Endothelial cell of umbilical vein (primary cell): ENCODE measurements at regions not wholly inside any gene's neighbourhood (a gene's known extent, or its start where the extent isn't known, plus 50 kb on each side); places are given as distances from the start of the nearest gene placed in this dataset.

Source experiments
- BruUV-seq: library from RNA; stranded (reverse); fragments of 400-500 nt; replicated peaks from 2 replicates; lab custom pipeline; 2021; lab: Mats Ljungman, UMichigan
- CTCF ChIA-PET: fragments of 300-600, 350-600 bp; sonication (Branson Sonifier 250); formaldehyde crosslinking; loops from one replicate; lab custom pipeline; 2021; ENCODE audit warnings: antibody characterized with exemption, inconsistent platforms; lab: Charles Lee
- POLR2A ChIA-PET: fragments of 300-600, 350-600 bp; sonication (Branson Sonifier 250); formaldehyde crosslinking; loops from one replicate; lab custom pipeline; 2021; ENCODE audit warnings: antibody characterized with exemption, inconsistent platforms; lab: Charles Lee
- DNase-seq: peaks from one replicate; pipeline ENCODE4 v3.0.0-alpha.2; 2011; ENCODE audit warnings: low read depth, low spot score
- FAIRE-seq: peaks from 2 replicates; lab custom pipeline; 2011; peaks lifted over from hg19 to GRCh38; lab: Jason Lieb, UNC
- H2AFZ ChIP-seq: 2 replicates; pipeline ENCODE4 v1.6.0; 2012; ENCODE audit warnings: low read depth, low read length, control low read depth, inconsistent platforms
- H3K27ac ChIP-seq: 2 replicates; pipeline ENCODE4 v1.5.1; 2011; ENCODE audit warnings: low read depth, mild to moderate bottlenecking, control low read depth, low read length, moderate library complexity; ENCODE audit not compliant: insufficient read depth
- H3K27me3 ChIP-seq, 2 experiments: 2 replicates each; pipeline versions ENCODE4 v1.6.0 to v1.6.1; 2011; ENCODE audit warnings: low read length in 2 of 2, mixed read lengths in 1 of 2; ENCODE audit not compliant: control insufficient read depth in 2 of 2, insufficient read depth in 2 of 2
- H3K36me3 ChIP-seq, 2 experiments: 2 replicates in 1 of 2; 3 replicates in 1 of 2; pipeline ENCODE4 v1.5.1; 2011; ENCODE audit warnings: low read length in 2 of 2, mild to moderate bottlenecking in 1 of 2, moderate library complexity in 1 of 2; ENCODE audit not compliant: control insufficient read depth in 2 of 2, insufficient read depth in 2 of 2; ENCODE audit errors: extremely low read depth in 1 of 2
- H3K4me1 ChIP-seq: 3 replicates; pipeline ENCODE4 v1.5.1; 2011; ENCODE audit warnings: mild to moderate bottlenecking, low read length; ENCODE audit not compliant: control insufficient read depth, insufficient read depth; ENCODE audit errors: extremely low read depth
- H3K4me2 ChIP-seq: 2 replicates; pipeline ENCODE4 v1.6.1; 2011; ENCODE audit warnings: low read length, control low read depth, mixed read lengths; ENCODE audit not compliant: insufficient read depth
- H3K4me3 ChIP-seq, 3 experiments: fragments of 200-600 bp in 1 of 3; sonication (generic), shearing (Covaris generic) in 1 of 3; replicated peaks in 1 of 3; 2 replicates each; pipeline ENCODE4 v1.5.1; 2011 to 2016; ENCODE audit warnings: control low read depth in 3 of 3, low read length in 3 of 3, mild to moderate bottlenecking in 2 of 3, inconsistent platforms in 1 of 3, low read depth in 1 of 3, moderate library complexity in 1 of 3; ENCODE audit not compliant: insufficient read depth in 1 of 3
- H3K79me2 ChIP-seq: 2 replicates; pipeline ENCODE4 v1.6.0; 2012; ENCODE audit warnings: low read length, inconsistent platforms; ENCODE audit not compliant: control insufficient read depth, insufficient read depth
- H3K9ac ChIP-seq: replicated peaks from 2 replicates; pipeline ENCODE3; 2011; ENCODE audit warnings: low read length, control low read depth; ENCODE audit not compliant: insufficient read depth; ENCODE audit errors: extremely low read depth
- H3K9me1 ChIP-seq: replicated peaks from 3 replicates; pipeline ENCODE4 v1.6.0; 2011; ENCODE audit warnings: mild to moderate bottlenecking, low read length; ENCODE audit not compliant: control insufficient read depth, insufficient read depth; ENCODE audit errors: extremely low read depth
- H3K9me3 ChIP-seq: replicated peaks from 2 replicates; pipeline ENCODE4 v1.5.1; 2012; ENCODE audit warnings: low read length, inconsistent platforms; ENCODE audit not compliant: control insufficient read depth, insufficient read depth
- H4K20me1 ChIP-seq: replicated peaks from 2 replicates; pipeline ENCODE3; 2011; ENCODE audit warnings: mild to moderate bottlenecking, low read length; ENCODE audit not compliant: control insufficient read depth, insufficient read depth; ENCODE audit errors: extremely low read depth
- EZH2 ChIP-seq: IDR thresholded peaks from 2 replicates; pipeline ENCODE4 v1.6.1; 2012; ENCODE audit warnings: borderline replicate concordance, low read depth, mild to moderate bottlenecking, moderate library complexity, low read length, inconsistent platforms; ENCODE audit not compliant: severe bottlenecking
- JUN ChIP-seq: IDR thresholded peaks from 2 replicates; pipeline ENCODE4 v1.6.1; 2011; ENCODE audit warnings: borderline replicate concordance, low read depth; ENCODE audit not compliant: insufficient read length, insufficient read depth
- POLR2A ChIP-seq: IDR thresholded peaks from 2 replicates; pipeline ENCODE4 v1.6.1; 2012; ENCODE audit warnings: low read depth, mild to moderate bottlenecking, control low read depth, low read length
- dilution Hi-C: fragments of 300-500 bp; cut with MboI; formaldehyde crosslinking; loops from one replicate; pipeline ENCODE4 v1.15.0; 2019; ENCODE audit warnings: low sequenced_read_pairs; ENCODE audit not compliant: extremely low pct_ligation_motif_present
- intact Hi-C: fragments of 100-400 bp; cut with micrococcal nuclease; formaldehyde crosslinking; loops from one replicate; pipeline ENCODE4 v1.10.0; 2022
- TF ChIP-seq, protein P1 (sequence below), 2 donors: IDR thresholded peaks; 1 replicate in 1 of 2; 2 replicates in 1 of 2; pipeline ENCODE4 v1.5.1; 2011; ENCODE audit warnings: low read length in 2 of 2, mild to moderate bottlenecking in 2 of 2, moderate library complexity in 2 of 2, control low read depth in 1 of 2, inconsistent platforms in 1 of 2, low read depth in 1 of 2; ENCODE audit not compliant: insufficient read depth in 1 of 2; ENCODE audit errors: extremely low read depth in 1 of 2

DNA sequence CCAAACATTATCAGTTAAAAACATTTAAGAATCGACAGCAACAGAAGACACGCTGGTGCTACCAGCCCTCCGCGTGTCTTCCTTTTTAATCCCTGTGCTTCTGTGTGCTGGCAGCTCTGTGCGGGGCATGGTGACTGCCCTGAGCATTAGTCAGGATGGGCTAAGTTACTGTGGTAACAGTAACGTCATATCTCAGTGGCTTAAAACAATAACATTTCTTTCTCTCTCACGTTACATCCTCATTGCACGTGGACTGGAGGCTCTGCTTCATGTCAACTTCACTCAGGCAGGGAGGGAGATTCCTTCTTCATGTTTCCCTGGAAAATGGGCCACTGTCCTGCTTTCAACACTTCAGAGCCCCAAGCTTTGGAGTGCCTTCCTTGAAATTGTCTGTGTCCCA, 378.5 kb downstream of the CCSER2 start:
- Histone ChIP-seq H3K79me2 (no peaks in the 10 kb centered on the region), H3K9me3 (no peaks in the 10 kb centered on the region), H3K27me3 (no peaks in the 10 kb centered on the region), H3K4me2 (no peak overlapping the region), H3K27ac (no peak overlapping the region), H3K4me1 (no peaks in the 10 kb centered on the region), H3K9ac (no peak overlapping the region), H3K4me3 (no peak overlapping the region), H3K9me1 (no peaks in the 10 kb centered on the region), H3K36me3 (no peaks in the 10 kb centered on the region), H2AFZ (no peak overlapping the region), H4K20me1 (no peaks in the 10 kb centered on the region)
- ChIA-PET CTCF (no interaction called here), POLR2A (no interaction called here)
- no TSS peak for BruUV-seq
- intact Hi-C loops (loop anchor here (2.0 kb wide), 1 partner anchor 40 kb away; no protein-coding TSS in a partner anchor), dilution Hi-C loops (no loop called here)
- DNase-seq (no peak), FAIRE-seq (no peak)
- TF ChIP-seq JUN (no peak), POLR2A (no peak)

DNA sequence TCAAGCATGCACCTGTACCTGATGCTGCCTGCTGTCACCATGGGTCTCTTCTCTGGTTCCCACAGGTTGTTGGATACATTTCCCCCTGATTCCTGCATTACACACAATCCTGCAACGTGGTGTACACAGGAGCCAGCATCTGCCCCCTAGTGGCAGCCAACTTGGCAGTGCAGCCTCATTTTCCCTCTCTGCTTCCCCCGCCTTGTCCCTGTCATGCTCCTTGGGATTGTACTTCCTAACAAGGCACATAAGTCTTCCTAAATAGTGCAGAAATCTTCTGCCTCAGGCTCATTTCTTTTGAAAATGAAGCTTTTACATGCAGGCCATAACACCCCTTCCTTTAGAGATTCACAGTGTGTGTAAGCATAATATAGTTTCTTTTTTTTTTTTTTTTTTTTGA, 387.5 kb downstream of the CCSER2 start:
- H2AFZ ChIP-seq = no peak overlapping the region
- no peaks in the 10 kb centered on the region for H3K79me2 ChIP-seq
- no peaks in the 10 kb centered on the region for H3K9me1 ChIP-seq
- no peaks in the 10 kb centered on the region for H3K36me3 ChIP-seq
- H3K4me3 ChIP-seq = no peak overlapping the region
- H3K4me1 ChIP-seq = no peaks in the 10 kb centered on the region
- ChIA-PET CTCF (interaction anchor here (1.0 to 1.5 kb wide), 2 partner anchors 175 to 451 kb away, joined by 3 to 7 read pairs; no protein-coding TSS in a partner anchor), POLR2A (no interaction called here)
- dilution Hi-C loops = no loop called here
- H3K9me3 ChIP-seq = no peaks in the 10 kb centered on the region
- intact Hi-C loops = loop anchor here (1.0 kb wide), 1 partner anchor 176 kb away; no protein-coding TSS in a partner anchor
- no peak overlapping the region for H3K4me2 ChIP-seq
- DNase-seq (peak; percentile 33), FAIRE-seq (peak; percentile 65)
- TF ChIP-seq JUN (no peak), EZH2 (no peak)
- TF ChIP-seq, protein P1, sequence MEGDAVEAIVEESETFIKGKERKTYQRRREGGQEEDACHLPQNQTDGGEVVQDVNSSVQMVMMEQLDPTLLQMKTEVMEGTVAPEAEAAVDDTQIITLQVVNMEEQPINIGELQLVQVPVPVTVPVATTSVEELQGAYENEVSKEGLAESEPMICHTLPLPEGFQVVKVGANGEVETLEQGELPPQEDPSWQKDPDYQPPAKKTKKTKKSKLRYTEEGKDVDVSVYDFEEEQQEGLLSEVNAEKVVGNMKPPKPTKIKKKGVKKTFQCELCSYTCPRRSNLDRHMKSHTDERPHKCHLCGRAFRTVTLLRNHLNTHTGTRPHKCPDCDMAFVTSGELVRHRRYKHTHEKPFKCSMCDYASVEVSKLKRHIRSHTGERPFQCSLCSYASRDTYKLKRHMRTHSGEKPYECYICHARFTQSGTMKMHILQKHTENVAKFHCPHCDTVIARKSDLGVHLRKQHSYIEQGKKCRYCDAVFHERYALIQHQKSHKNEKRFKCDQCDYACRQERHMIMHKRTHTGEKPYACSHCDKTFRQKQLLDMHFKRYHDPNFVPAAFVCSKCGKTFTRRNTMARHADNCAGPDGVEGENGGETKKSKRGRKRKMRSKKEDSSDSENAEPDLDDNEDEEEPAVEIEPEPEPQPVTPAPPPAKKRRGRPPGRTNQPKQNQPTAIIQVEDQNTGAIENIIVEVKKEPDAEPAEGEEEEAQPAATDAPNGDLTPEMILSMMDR (IDR thresholded peaks at IDR 0.05; ENCODE audit: extremely low read depth in 1 of 2, insufficient read depth in 1 of 2, low read depth in 1 of 2, low read length in 2 of 2) = peak; percentile 50 to 67
- H3K27me3 ChIP-seq = no peaks in the 10 kb centered on the region
- no TSS peak for BruUV-seq
- H4K20me1 ChIP-seq = no peaks in the 10 kb centered on the region
- H3K27ac ChIP-seq = no peak overlapping the region
- H3K9ac ChIP-seq = no peak overlapping the region
